GM10266 (cell line): ENCODE measurements at regions not wholly inside any gene's neighbourhood (a gene's known extent, or its start where the extent isn't known, plus 50 kb on each side); places are given as distances from the start of the nearest gene placed in this dataset.
"Not testable (repeated sequence)": the region's sequence is repeated elsewhere in the genome, so short reads cannot be mapped to it uniquely, and the experiment has no call there.

Source experiments
- DNase-seq: peaks from one replicate; pipeline ENCODE4 v3.0.0; 2012; ENCODE audit errors: extremely low spot score
- TF ChIP-seq, protein P1 (sequence below): IDR thresholded peaks from 2 replicates; pipeline ENCODE4 v1.5.1; 2012; ENCODE audit warnings: mild to moderate bottlenecking, low read depth; ENCODE audit not compliant: control insufficient read depth, insufficient read depth; ENCODE audit errors: missing control alignments

DNA sequence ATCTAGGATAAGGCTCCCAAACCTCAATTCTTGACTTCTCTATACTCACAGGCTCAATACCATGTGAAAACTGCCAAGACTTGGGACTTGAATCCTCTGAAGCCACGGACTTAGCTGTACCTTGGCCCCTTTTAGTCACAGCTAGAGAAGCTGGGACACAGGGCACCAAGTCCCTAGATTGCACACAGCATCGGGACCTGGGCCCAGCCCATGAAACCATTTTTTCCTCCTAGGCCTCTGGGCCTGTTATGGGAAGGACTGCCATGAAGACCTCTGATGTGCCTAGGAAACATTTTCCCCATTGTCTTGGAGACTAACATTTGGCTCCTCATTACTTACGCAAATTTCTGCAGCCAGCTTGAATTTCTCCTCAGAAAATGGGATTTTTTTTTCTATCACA is 1011.8 kb upstream of the DDX18 start:
- no peak for DNase-seq
- TF ChIP-seq, protein P1, sequence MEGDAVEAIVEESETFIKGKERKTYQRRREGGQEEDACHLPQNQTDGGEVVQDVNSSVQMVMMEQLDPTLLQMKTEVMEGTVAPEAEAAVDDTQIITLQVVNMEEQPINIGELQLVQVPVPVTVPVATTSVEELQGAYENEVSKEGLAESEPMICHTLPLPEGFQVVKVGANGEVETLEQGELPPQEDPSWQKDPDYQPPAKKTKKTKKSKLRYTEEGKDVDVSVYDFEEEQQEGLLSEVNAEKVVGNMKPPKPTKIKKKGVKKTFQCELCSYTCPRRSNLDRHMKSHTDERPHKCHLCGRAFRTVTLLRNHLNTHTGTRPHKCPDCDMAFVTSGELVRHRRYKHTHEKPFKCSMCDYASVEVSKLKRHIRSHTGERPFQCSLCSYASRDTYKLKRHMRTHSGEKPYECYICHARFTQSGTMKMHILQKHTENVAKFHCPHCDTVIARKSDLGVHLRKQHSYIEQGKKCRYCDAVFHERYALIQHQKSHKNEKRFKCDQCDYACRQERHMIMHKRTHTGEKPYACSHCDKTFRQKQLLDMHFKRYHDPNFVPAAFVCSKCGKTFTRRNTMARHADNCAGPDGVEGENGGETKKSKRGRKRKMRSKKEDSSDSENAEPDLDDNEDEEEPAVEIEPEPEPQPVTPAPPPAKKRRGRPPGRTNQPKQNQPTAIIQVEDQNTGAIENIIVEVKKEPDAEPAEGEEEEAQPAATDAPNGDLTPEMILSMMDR, result no peak

DNA sequence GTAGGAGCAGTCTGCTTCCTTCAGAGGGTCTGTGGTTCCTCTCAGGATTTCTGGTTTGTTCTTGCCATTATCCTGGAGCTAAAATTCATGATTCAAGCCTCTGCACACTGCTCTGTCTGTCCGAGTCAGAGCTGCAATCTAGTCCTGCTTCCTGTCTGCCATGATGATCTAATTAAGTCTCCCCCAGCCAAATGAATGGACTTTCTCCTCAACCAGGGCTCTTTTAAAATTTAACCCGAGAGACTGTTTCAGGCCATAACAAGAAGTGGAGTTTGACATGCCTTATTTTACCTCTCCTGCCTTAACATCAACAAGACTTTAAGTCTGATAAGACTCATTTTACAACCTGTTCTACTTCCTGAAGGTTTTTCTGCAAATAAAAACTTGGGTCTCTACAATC is 1009.6 kb upstream of the DDX18 start:
- TF ChIP-seq, protein P1, result no peak

DNA sequence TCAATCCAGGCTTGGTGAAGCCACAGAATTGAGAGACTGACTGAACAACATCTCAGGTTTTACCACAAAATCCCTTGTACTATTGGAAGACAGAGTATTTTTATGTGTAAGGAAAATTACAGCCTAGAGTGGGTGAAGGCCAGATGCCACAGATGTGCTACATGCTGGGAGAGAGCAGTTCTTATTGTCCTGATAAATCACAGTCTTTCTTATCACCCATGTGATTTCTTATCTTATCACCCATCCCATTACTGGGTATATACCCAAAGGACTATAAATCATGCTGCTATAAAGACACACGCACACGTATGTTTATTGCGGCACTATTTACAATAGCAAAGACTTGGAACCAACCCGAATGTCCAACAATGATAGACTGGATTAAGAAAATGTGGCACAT is 1008.0 kb upstream of the DDX18 start:
- DNase-seq, result not testable (repeated sequence)

More for the DNA sequence above, 1009.6 kb upstream of the DDX18 start:
- no peak for DNase-seq

DNA sequence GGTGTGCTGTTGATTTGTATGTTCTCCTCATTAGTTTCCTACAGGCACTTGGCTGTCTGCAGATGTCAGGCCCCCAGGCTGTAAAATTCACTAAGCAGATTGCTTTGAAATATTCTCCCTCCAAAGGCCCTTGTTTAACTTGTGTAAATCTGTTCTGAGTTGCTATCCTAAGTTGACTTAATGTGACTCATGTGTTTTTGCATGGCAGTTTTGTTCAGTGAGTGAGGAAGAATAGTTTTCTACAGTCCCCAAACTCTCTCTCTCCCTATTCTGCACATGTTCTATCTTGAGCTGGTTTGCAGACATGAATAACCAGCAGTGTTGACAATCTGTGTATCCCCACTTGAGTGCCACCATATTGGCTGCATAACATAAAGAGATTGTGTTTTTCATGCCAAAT is 1005.4 kb upstream of the DDX18 start:
- DNase-seq, result no peak
- TF ChIP-seq, protein P1, result no peak

DNA sequence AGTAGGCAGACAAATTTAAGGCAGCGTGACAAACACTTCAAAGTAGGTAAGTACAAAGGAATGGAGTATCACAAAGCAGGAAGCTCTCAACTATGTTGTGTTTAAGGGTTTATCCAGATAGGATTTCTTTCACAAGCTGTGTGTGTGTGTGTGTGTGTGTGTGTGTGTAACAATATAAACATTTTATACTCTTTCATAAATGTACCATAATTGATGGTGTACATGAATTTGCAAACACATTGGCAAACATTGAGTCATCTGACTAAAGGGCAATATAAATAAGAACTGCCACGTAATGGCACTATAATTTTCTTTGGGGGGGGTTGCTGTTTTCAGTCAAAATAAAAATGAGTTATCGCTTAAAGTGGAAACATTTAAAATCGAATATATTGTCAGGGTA is 1004.4 kb upstream of the DDX18 start:
- DNase-seq, result no peak
- TF ChIP-seq, protein P1, result no peak

DNA sequence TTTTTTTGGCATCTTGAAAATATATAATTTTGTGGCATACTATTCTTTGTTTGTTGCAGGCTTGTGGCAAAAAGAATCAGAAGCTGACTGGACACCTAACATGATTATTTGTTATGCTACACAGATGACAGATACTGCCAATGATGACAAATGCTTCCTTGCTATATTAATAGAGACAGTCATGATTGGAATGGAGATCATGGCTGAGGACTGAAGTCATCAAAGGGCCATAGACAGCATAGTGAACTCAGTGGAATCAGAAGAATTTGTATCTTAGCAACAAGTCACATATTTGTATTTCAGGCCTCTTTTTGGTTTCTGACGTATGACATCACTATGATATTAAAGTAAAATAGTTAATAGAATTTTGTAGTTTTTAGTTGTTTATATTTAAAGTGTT is 1003.8 kb upstream of the DDX18 start:
- TF ChIP-seq, protein P1, result no peak
- no peak for DNase-seq

DNA sequence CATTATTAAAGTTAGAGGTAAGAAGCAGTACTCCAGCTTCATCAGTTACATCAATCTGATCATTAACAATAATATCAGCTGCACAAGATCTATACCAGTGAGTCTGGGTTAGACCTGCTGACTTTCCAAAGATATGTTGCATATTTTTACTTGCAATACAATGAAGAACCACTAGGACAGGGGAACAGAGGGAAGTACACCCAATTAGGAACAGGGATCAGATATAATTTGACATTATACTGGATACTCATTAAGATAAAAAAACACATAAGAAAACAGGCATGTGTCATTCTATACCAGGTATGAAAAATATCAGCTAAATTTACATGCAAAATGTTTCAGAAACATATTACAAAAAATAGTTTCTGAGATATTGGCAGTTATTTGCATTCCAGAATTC is 995.1 kb upstream of the DDX18 start:
- TF ChIP-seq, protein P1, result no peak
- no peak for DNase-seq

DNA sequence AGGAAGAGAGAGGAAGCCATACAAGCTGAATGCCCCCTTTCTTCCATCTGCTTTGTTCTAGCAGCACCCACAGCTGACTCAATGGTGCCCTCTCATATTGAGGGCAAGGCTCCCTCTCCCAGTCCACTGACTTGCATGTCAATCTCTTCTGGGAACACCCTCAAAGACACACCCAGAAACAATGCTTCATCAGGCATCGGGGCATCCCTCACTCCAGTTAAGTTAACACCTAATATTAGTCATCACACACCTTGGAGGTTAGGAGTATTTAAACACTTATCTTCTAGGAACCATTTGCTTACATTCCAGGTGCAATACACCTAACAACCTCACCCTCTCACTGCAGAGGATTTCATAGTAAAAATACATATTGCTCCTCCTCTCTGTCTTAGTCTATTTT is 993.5 kb upstream of the DDX18 start:
- TF ChIP-seq, protein P1, result no peak
- DNase-seq, result no peak

DNA sequence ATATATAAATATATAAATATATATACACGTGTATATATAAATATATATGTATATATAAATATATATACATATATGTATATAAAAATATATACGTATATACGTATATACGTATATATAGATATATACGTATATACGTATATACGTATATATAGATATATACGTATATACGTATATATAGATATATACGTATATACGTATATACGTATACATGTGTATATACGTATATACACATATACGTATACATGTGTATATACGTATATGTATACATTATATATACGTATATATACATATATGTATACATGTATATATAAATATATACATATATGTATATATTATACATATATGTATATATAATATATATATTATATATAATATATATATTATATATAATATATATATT is 984.9 kb upstream of the DDX18 start:
- not testable (repeated sequence) for DNase-seq
